ENCODE measurements at regions not wholly inside any gene's neighbourhood (a gene's known extent, or its start where the extent isn't known, plus 50 kb on each side); places are given as distances from the start of the nearest gene placed in this dataset.

DNA sequence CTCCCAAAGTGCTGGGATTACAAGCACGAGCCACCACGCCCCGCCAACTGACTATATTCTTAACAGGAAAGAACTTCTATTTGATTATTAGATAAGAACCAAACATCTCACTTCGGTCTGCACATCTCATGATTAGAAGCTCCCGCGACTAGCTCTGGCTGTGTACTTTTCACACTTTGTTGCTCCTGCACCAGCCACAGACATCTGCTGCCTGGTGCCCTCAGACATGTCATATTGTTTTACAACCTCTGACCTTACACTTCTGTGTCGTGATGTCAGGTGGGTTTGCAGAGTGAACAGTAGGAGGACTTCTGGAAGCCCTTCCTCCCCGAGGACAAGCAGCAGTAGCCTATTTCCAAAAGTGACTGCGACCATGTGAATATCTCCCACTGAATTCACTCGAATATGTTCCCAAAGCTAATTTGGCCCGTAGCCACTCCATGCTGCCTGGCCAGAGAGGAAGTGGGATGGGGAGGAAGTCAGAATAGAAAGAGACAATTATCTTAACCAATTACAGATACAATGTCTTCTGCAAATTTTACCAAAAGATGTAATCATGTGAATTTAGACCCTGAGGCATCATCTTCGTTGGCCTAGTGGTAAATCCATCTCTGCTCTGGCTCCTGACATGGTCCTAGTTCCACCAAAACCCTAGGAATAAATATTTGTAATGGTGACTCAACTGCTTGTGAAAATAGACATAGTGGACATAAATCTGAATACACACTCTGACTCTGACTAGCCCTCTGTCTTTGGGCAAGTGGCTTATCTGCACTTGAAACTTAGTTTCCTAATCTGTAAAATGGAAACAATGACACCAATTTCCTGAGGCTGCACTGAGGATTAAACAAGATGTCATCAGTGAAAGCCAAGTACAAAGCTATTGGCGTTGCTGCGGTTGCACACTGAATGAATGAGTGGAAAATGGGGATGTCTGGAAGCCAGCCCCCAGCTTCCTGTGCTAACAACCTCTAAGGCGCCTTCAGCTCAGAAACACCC, 406.1 kb downstream of the LRATD1 start:
- ATAC-seq (no peak), DNase-seq (ENCODE audit: low spot score) (no peak)

DNA sequence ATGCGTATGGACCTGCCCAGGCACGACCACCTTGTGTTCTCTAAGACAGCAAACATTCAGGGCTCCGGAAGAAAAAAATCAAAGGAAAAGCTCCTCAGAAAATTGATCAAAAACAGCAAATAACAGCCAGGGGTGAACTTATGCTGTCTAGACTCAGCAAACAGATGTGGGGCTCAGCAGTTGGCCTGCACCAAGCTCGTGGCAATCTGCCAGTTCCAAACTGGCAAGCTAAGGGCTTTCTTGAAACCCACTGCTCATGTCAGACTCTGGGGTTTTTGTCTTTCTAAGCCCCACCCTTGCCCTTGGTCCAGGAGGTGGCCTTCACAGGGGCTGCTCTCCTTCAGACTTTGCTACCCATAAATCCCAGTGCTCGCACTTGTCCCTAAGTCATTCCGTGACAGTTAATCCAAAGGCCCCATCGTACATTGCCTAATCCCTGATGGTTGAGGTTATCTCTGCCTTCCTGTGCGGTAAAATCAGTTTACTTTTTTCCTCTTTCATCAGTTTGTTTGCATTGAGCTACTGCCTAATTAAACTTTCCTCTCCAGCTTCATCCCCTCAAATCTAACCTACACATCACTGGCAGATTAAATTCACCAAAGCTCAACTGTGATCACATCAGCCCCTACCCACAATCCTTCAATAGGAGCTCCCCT, 408.0 kb downstream of the LRATD1 start:
- peak; percentile 72 for ATAC-seq
- DNase-seq (ENCODE audit: low spot score), result no peak

- peak; percentile 83 for ATAC-seq
These were observed 408.9 kb downstream of the LRATD1 start for GRCh38 chr2:15041429-15041837.

DNA sequence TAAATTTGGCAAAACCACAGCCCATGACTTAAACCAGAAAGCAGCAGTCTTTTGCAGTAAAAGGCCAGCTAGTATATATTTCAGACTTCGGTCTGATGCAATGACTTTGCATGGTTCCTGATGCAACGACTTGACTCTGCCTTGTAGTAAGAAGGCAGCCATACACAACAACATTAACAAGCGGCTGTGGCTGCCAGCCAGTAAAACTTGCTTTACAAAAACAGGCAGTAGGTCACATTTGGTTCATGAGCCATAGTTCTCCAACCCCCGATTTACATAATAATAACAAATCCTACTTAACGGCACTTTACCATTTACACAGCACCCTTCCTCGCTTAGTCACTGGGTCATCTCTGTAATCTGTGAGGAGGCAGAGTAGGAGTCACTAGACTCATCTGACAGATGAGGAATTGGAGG, 410.3 kb downstream of the LRATD1 start:
- DNase-seq (ENCODE audit: low spot score) (no peak), ATAC-seq (no peak)

More at GRCh38 chr2:15041429-15041837, 408.9 kb downstream of the LRATD1 start:
- peak; percentile 59 for DNase-seq (ENCODE audit: low spot score)

GRCh38 chr2:15043336-15044058, 411.0 kb downstream of the LRATD1 start:
- DNase-seq (ENCODE audit: low spot score) (no peak), ATAC-seq (peak; percentile 11)

- ATAC-seq (no peak), DNase-seq (ENCODE audit: low spot score) (no peak)
These were observed 412.5 kb downstream of the LRATD1 start for GRCh38 chr2:15045054-15045453.

DNA sequence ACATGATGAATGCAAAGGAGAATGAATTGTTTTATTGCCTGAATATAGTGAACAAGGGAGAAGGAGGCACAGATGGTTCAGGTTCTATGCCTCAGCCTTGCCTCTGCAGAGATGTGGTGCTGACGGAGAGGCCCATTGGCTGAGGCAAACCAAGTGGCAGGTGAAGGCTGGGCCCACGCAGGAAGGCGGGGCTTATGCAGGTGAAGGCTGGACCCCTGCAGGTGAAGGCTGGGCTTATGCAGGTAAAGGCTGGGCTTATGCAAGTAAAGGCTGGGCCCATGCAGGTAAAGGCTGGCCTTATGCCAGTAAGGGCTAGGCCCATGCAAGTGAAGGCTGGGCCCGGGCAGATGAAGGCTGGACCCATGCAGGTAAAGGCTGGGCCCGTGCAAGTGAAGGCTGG, 414.7 kb downstream of the LRATD1 start:
- ATAC-seq (no peak), DNase-seq (ENCODE audit: low spot score) (no peak)

DNA sequence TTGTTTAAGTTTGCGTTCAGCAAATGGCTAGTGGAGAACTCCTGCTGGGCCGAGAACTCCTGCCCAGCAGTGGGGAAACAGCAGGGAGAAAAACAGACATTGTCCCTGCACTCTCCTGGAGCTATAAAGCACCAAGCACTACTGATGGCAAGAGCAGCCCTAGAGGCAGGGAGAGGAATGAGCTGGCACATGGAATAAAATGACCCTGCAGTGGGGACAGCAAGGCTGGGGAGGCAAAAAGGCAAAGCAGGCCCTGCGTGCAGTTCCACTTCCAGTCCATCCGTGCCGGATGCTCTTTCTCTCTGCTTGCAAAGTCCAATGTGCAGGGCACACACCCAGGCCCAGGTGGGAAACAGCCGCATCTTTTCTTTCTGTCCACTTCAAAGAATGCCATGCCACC, 415.5 kb downstream of the LRATD1 start:
- no peak for ATAC-seq

DNA sequence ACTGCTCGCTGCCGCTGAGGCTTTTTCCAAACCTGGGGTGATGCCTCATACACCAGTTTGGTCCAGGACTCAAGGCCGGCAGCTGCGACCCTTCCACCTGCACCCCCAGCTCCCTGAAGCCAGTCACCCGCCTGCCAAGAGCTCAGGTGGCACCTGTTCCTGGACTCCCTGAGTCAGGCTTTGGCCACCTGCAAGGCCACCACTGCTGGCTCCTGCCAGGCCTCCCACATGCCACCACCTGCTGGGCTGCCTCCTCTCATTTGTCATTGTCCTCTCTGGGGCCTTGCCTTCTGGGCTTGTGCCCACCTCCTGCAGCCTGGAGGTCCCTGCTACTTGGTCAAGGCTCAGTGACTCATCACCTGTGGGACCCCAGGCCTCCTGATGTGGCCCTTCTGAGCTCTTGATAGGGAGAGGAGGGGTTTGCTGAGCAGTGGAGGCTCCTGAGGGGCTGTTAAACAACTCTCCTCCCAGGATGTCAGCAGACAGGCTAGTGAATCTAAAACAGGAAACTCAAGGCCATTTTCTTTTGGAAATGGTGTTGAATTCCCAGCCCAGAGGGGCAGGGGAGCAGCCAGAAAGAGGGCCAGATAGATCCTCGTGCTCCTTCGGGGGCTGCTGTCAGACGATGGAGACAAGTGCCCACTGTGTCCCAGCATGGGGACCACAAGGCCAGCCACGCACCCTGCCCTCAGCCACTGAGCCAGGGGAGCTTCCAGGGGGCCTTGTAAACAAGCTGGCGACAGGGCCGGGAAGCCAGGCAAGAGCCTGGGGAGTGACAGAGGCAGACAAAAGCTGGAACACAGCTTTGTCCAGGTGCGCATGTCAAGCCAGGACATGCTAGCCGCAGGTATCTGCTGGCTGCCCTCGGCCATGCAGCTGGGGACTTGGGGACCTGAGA, 416.8 kb downstream of the LRATD1 start:
- no peak for ATAC-seq
- DNase-seq (ENCODE audit: low spot score), result no peak

More for the DNA sequence above, 415.5 kb downstream of the LRATD1 start:
- DNase-seq (ENCODE audit: low spot score), result no peak

DNA sequence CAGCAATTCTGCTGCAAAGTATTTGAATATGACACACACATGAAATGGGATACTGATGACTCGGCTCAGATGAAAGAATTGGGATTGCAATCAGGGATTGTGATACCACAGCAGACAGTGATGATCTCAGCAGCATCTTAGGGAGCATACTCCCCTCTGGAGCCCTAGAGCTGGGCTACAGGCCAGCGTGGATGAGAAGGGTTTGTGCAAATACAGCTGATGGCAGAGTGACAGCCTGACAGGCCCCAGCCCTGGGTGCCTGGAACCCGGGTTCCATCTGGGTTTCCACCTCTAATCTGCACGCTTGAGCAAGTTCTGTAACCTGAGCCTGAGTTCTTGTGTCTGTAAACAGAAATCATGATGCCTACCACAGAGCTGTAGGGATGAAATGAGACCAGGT, 418.0 kb downstream of the LRATD1 start:
- ATAC-seq (no peak), DNase-seq (ENCODE audit: low spot score) (no peak)

DNA sequence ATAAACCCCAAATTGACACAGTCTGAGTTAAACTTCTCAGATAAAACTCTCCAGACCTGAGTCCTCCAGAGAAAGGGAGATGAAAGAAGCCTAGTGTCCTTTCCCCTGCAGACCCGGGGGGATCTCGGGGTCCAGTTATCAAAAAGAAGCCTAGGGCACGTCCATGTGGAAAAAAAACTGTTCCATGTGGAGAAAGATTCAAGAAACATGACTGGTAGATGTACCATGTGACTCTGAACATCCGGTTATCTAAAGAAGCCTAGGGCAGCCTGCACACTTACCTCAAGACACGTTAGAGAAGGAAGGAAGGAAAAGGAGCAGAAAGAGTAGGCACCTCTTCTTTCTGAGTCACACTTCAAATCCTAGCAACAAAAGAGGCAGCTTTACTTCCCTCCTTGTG, 421.0 kb downstream of the LRATD1 start:
- ATAC-seq (no peak), DNase-seq (ENCODE audit: low spot score) (no peak)

DNA sequence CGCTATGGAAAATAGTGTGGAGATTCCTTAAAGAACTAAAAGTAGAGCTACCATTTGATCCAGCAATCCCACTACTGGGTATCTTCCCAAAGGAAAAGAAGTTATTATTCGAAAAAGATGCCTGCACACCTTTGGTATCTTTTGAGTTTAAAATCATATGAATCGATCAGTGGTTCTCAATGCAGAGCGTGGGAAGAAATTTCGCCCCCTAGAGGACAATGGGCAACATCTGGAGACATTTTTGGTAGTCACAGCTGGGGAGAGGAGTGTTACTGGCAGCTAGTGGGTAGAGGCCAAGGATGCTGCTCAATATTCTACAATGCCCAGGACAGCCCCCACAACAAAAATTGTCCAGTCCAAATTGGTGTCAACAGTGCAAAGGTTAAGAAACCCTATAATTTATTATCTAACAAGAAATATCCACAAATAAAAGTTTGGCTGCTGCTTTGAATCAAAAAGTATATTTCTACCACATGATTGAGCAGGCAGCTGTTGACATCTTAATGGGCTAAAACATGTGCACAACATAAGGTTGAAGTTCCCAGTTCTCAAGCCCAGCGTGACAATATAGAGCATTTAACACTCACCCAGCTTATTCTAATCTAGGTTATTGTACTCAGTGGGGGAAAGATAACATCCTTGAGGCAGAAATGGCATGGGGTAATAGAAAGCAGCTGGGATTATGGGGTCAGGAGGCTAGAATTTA, 425.7 kb downstream of the LRATD1 start:
- ATAC-seq, result no peak
- DNase-seq (ENCODE audit: low spot score), result no peak

- no peak for DNase-seq (ENCODE audit: low spot score)
- no peak for ATAC-seq
These were observed 426.2 kb downstream of the LRATD1 start for GRCh38 chr2:15058721-15059157.

DNA sequence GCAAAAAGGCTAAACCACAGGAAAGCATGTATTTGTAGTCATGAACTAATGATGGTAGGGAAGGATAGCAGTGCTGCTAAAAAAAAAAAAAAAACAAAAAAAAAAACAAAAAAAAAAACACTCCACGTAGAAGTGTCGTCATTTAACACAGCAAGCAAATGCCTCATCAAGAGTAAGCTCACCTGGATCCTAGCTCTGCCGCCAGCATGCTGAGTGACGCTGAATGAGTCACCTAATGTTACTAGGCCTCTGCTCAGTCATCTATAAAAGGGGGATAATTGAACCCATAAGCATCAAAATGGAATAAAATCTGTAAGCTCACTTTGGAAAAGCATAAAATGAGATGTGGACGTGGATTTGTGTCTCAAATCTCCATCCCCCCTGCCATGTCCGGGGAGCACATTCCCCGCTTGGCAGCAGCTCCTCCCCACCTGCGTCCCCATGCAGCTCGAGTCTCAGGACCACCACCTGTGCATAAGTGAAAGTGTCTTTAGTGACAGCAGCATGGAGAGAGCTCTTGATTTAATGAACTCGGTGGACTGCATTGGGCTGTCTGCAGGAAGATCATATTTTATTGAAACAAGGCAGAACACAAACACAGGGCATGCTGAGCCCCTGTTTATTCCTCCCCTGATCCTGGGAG, 427.5 kb downstream of the LRATD1 start:
- DNase-seq (ENCODE audit: low spot score) (no peak), ATAC-seq (no peak)

GRCh38 chr2:15061268-15061667, 428.8 kb downstream of the LRATD1 start:
- DNase-seq (ENCODE audit: low spot score) (no peak), ATAC-seq (no peak)

- ATAC-seq, result no peak
These were observed 433.6 kb downstream of the LRATD1 start for GRCh38 chr2:15066138-15066537.

DNA sequence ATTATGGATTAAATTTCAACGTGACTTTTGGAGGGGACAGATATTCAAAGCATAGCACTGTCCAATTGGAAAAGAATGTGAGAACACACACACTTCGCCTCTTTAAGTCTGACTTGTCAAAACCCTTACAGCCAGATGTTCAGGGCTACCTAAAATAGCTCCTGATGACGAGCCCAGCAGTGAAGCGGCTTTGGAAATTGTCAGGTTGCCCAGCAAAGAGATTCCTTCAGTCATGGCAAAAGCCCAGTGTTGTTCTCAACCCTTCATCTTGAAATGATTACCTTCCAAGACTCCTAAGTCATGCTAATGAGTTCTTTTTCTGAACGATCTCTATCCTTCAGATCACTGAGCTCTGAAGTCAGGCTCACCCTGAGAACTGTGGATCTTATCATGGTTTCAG, 436.6 kb downstream of the LRATD1 start:
- no peak for ATAC-seq
- no peak for DNase-seq (ENCODE audit: low spot score)

More at GRCh38 chr2:15066138-15066537, 433.6 kb downstream of the LRATD1 start:
- DNase-seq (ENCODE audit: low spot score), result no peak

DNA sequence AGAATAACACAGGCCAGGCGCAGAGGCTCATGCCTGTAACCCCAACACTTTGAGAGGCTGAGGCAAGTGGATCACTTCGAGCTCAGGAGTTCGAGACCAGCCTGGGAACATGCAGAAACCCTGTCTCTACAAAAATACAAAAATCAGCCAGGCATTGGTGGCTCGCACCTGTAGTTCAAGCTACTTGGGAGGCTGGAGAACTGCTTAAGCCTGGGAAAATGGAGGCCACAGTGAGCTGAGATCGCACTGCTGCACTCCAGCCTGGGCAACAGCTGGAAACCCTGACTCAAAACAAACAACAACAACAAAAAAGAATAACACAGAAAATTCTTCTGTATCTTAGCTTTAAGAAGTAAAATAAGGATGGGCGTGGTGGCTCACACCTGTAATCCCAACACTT, 440.3 kb downstream of the LRATD1 start:
- ATAC-seq (no peak), DNase-seq (ENCODE audit: low spot score) (no peak)

DNA sequence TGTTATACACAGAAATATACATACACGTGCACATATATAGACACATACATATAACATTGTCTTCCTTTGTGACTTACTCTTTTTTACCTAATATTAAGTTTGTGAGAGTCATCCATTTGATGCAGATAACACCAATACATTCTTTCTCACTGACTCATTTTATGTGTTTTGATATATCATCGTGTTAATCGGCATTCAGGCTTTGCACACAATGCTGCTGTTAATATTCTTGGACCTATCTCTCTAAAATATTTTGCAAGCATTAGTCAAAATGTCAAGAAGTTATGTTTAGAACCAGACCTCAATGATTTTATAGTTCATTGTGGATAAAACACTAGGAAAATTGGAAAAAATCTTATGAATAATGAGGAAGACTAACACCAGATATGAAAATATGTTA, 441.1 kb downstream of the LRATD1 start:
- ATAC-seq (no peak), DNase-seq (ENCODE audit: low spot score) (no peak)

Measured in left lobe of liver (tissue), 2 donors.